ENCODE measurements at regions not wholly inside any gene's neighbourhood (a gene's known extent, or its start where the extent isn't known, plus 50 kb on each side); places are given as distances from the start of the nearest gene placed in this dataset.

- peak; percentile 27 for DNase-seq
These were observed 114.9 kb upstream of the FAM9B start for GRCh38 chrX:9148615-9149399.

- DNase-seq = no peak
These were observed 115.7 kb upstream of the FAM9B start for GRCh38 chrX:9149501-9150245.

DNA sequence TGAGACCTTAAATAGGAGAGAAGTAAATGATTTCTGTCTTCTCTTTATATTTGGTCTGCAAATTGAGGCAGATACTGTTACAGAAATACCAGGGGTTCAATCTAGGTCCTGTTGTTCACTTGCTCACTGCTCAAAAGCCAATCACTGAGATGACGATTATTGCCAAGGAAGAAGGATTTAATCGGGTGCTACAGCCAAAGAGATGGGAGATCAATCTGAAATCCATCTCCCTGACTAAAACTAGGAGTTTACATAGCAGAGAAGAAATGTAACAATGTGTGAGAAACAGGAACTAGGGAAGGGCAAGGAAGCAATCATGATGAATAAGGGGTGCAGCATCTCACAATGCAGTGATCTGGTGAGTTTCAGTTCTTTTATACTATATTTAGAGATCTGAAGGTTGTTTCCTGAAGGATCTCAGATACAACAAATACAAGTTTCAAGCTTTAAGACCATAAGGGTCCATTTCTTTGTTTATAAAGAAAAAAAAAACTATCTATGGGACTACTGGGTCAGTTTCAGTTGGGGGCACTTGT is 117.9 kb upstream of the FAM9B start:
- DNase-seq = no peak

GRCh38 chrX:9153300-9153699 is 119.4 kb upstream of the FAM9B start:
- peak; percentile 9 for DNase-seq

GRCh38 chrX:9158611-9159010 is 124.7 kb upstream of the FAM9B start:
- DNase-seq = no peak

- no peak for DNase-seq
These were observed 126.9 kb upstream of the FAM9B start for GRCh38 chrX:9160698-9161329.

DNA sequence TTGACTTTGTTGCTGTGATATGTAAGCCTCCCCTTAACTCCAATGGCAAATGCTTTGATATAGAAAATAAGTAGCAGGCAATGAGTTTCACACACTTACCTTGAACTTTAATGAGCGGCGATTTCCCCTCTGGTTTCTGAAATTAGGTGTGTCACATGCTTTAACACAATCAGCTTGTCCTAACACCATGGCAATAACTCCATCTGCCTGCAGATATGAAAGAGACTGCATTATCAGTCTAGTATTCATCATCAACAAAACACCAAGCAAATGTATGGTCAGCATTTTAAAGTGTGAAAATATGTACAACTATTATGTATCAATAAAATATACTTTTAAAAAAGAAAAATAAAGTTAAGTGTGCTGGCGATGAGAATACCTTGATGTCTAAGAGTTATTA is 128.8 kb upstream of the FAM9B start:
- no peak for DNase-seq

- no peak for DNase-seq
These were observed 129.3 kb upstream of the FAM9B start for GRCh38 chrX:9163214-9163709.

- DNase-seq = no peak
These were observed 130.2 kb upstream of the FAM9B start for GRCh38 chrX:9164086-9164485.

- no peak for DNase-seq
These were observed 130.9 kb upstream of the FAM9B start for GRCh38 chrX:9164533-9165426.

- DNase-seq = peak; percentile 50
These were observed 132.6 kb upstream of the FAM9B start for GRCh38 chrX:9166584-9166944.

GRCh38 chrX:9171841-9172463 is 138.0 kb upstream of the FAM9B start:
- DNase-seq = peak; percentile 49

GRCh38 chrX:9172464-9172850 is 138.5 kb upstream of the FAM9B start:
- no peak for DNase-seq

DNA sequence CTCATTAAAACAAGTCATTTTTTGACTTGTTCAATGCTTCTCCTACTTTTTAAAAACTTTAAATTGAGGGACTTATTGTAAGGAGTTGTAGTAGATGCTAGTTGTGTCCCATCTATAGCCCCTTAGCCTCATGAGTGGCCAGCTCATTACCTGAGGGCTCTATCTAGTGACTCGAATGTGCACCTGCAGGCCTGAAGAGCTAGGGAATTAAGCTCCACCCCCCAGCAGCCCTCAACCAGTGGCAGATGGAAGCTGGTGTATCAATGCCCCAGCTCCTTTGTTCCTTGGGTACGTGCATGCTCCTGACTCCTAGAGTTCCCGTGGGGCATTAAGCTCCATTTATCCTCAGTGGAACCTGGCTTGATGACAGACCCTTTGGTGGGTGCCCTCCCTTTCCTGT is 146.7 kb upstream of the FAM9B start:
- DNase-seq = no peak

DNA sequence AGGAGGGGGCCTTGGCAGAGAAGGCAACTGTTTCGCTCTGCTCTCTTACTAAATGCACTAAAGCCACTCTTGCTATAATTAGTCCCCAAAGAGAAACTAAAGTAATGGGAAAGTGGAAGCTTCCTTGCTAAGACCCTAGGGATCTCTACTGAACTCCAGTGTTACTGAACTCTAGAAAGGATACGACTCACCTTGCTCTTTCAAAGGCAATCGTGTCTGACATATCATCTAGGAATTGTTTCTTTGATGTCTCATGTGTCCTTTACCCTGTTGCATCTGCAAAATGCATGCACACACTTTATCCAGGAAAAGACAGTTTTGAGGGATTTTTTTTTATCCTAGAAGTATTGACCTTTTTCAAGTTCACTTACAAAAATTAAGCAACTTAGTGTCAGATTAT is 148.1 kb upstream of the FAM9B start:
- no peak for DNase-seq

DNA sequence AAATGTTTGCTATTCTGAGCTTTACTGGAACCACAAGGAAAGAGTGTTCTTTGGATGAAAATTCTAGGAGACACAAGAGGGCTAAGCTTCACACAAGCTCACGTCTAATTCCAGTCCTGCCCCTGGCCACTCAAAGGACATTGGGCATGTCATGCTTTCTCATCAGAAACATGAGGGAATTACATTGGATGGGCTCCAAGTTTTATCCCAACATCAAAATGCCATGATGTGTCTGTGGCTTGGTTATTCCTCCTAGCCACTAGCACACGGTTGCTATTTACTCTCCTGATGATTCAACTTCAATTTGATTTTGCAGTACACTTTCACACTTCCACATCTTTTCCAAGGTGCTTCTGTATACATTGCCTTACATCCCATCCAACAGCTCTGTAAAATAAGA is 149.6 kb upstream of the FAM9B start:
- DNase-seq = no peak

DNA sequence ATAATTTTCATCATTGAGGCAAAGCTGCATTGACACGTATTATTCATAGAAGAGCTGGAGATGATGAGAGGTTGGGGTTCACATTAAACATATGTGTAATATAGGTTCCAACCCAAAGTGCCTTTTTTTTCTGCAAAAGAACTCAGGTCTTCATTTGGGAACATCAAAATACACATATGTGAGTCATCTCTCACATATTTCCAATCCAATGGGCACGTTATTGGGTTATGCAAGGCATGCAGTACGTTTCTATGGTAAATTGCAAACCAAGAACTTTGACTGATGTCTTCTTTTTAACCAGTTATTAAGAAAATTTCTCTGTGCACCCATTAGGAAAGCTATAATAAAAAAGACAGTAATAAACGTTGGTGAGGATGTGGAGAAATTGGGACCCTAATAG is 150.3 kb upstream of the FAM9B start:
- no peak for DNase-seq

- DNase-seq = no peak
These were observed 154.2 kb upstream of the FAM9B start for GRCh38 chrX:9188117-9188516.

DNA sequence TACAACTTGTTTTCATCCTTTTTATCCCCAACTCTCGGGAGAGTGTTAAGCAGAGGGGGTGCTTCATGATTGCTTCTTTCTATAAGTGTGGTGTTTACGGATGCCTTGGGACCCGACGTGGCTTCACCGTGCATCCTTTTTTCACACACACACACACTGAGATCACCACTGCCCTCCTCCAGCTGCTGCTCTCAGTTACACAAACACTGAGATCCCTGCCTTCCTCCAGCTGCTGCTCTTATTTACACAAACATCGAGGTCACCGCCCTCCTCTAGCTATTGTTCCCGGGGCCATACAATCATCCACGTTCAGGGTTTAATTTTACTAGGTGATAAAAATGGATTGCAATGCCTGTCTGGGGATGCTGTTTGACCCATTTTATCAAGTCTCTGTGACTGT is 155.4 kb upstream of the FAM9B start:
- no peak for DNase-seq

DNA sequence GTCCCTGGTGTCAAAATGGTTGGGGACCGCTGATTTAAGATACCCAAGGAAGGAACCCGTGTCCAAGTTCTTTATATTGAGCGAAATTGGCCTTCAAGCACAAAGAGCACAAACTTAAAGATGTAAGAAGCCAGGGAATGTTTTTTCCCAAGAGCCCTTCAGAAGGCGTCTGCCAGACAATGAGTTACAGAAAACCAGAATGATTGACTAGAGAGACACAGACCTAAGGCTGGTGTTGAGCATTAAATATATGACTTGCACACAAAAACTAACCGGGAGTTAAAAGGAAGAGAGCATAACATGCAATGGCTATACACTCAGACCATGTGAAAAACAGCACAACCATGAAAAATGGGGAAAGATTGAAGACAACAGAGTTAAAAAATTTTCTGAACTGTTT is 157.5 kb upstream of the FAM9B start:
- DNase-seq = no peak

GRCh38 chrX:9195199-9195880 is 161.4 kb upstream of the FAM9B start:
- no peak for DNase-seq
